ENCODE measurements at regions not wholly inside any gene's neighbourhood (a gene's known extent, or its start where the extent isn't known, plus 50 kb on each side); places are given as distances from the start of the nearest gene placed in this dataset.

- TF ChIP-seq CTCF (IDR thresholded peaks at IDR 0.05) (no peak), POLR2A (IDR thresholded peaks at IDR 0.05) (no peak)
Measured at GRCh38 chr5:153402550-153402949, 87.9 kb upstream of the GRIA1 start.

Data from right lobe of liver (tissue), 4 donors.